ENCODE measurements at regions not wholly inside any gene's neighbourhood (a gene's known extent, or its start where the extent isn't known, plus 50 kb on each side); places are given as distances from the start of the nearest gene placed in this dataset.

DNA sequence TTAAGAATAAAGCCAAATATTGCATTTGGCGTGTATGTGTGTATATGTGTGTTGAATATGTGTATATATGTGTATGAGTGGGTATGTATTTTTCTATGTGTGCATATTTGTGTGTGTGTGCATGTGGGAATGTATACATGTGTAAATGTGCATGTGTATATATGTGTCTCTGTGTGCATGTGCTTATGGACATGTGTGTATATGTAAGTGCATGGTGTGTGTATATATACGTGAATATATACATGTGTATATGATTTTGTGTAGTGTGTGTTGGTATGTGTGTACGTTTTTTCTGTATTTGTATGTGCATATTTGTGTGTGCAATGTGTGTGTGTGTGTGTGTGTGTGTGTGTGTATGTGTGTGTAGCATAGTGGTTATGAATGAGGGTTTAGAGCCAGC lies 1021.0 kb downstream of the AACS start:
- H3K4me3 ChIP-seq (ENCODE audit: control insufficient read depth, low read depth, low read length) = no peak overlapping the region
- no peak for DNase-seq (ENCODE audit: low read depth)
- TF ChIP-seq, protein P1, sequence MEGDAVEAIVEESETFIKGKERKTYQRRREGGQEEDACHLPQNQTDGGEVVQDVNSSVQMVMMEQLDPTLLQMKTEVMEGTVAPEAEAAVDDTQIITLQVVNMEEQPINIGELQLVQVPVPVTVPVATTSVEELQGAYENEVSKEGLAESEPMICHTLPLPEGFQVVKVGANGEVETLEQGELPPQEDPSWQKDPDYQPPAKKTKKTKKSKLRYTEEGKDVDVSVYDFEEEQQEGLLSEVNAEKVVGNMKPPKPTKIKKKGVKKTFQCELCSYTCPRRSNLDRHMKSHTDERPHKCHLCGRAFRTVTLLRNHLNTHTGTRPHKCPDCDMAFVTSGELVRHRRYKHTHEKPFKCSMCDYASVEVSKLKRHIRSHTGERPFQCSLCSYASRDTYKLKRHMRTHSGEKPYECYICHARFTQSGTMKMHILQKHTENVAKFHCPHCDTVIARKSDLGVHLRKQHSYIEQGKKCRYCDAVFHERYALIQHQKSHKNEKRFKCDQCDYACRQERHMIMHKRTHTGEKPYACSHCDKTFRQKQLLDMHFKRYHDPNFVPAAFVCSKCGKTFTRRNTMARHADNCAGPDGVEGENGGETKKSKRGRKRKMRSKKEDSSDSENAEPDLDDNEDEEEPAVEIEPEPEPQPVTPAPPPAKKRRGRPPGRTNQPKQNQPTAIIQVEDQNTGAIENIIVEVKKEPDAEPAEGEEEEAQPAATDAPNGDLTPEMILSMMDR (IDR thresholded peaks at IDR 0.05; ENCODE audit: control insufficient read depth, insufficient read depth, low read depth, low read length, missing control alignments) = no peak

GRCh38 chr12:126087692-126088091 lies 1022.5 kb downstream of the AACS start:
- no peak overlapping the region for H3K4me3 ChIP-seq (ENCODE audit: control insufficient read depth, low read depth, low read length)
- no peak for DNase-seq (ENCODE audit: low read depth)
- TF ChIP-seq, protein P1 (IDR thresholded peaks at IDR 0.05; ENCODE audit: control insufficient read depth, insufficient read depth, low read depth, low read length, missing control alignments) = no peak

- DNase-seq (ENCODE audit: low read depth) = no peak
- no peak overlapping the region for H3K4me3 ChIP-seq (ENCODE audit: control insufficient read depth, low read depth, low read length)
- TF ChIP-seq, protein P1 (IDR thresholded peaks at IDR 0.05; ENCODE audit: control insufficient read depth, insufficient read depth, low read depth, low read length, missing control alignments) = no peak
Measured at GRCh38 chr12:126093908-126094307, 1028.7 kb downstream of the AACS start.

GRCh38 chr12:126095748-126096510 lies 1030.7 kb downstream of the AACS start:
- TF ChIP-seq, protein P1 (IDR thresholded peaks at IDR 0.05; ENCODE audit: control insufficient read depth, insufficient read depth, low read depth, low read length, missing control alignments) = no peak
- no peak for DNase-seq (ENCODE audit: low read depth)
- no peak overlapping the region for H3K4me3 ChIP-seq (ENCODE audit: control insufficient read depth, low read depth, low read length)

- no peak overlapping the region for H3K4me3 ChIP-seq (ENCODE audit: control insufficient read depth, low read depth, low read length)
- no peak for DNase-seq (ENCODE audit: low read depth)
- TF ChIP-seq, protein P1 (IDR thresholded peaks at IDR 0.05; ENCODE audit: control insufficient read depth, insufficient read depth, low read depth, low read length, missing control alignments) = no peak
Measured at GRCh38 chr12:126106706-126107105, 1041.5 kb downstream of the AACS start.

- H3K4me3 ChIP-seq (ENCODE audit: control insufficient read depth, low read depth, low read length) = no peak overlapping the region
- TF ChIP-seq, protein P1 (IDR thresholded peaks at IDR 0.05; ENCODE audit: control insufficient read depth, insufficient read depth, low read depth, low read length, missing control alignments) = no peak
- no peak for DNase-seq (ENCODE audit: low read depth)
Measured at GRCh38 chr12:126107659-126108058, 1042.4 kb downstream of the AACS start.
